ENCODE measurements at regions not wholly inside any gene's neighbourhood (a gene's known extent, or its start where the extent isn't known, plus 50 kb on each side); places are given as distances from the start of the nearest gene placed in this dataset.
"Not testable (repeated sequence)": the region's sequence is repeated elsewhere in the genome, so short reads cannot be mapped to it uniquely, and the experiment has no call there.

DNA sequence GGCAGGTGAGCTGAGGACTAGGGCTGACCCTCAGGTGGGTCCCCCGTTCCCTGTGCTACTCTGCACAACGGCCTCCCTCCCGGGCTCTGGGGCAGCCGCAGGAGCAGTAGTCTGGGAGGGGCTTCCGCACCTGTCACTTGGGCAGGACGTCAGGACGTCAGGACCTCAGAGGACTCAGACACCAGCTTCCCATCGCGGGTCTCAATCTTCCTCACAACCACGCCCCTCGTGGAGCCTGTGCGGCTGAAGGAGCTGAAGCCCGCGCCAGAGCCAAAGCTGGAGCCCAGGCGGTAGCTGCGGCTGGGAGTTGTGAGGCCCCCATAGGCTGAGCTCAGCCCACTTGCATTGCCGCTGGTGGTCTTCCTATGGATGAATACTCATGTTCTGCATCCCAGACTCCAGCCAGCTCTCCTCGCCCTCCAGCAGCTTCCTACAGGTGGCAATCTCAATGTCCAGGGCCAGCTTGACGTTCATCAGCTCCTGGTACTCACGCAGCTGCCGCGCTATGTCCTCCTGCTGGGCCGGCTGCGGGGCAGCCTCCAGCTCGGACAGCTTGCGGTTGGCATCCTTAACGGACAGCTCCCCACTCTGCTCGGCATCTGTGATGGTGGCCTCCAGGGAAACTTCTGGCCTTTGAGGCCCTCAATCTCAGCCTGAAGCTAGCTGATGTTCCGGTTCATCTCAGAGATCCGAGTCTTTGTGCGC, 381.4 kb upstream of the RGMB start:
- H3K27me3 Mint-ChIP-seq (ENCODE audit: low read depth) = no peaks in the 10 kb centered on the region

GRCh38 chr5:98393205-98393604, 380.3 kb upstream of the RGMB start:
- ATAC-seq; H3K9me3 Mint-ChIP-seq (ENCODE audit: insufficient read depth); H3K27ac Mint-ChIP-seq; H3K27me3 Mint-ChIP-seq (ENCODE audit: low read depth); CTCF ChIA-PET; H3K4me1 Mint-ChIP-seq (ENCODE audit: low read depth); DNase-seq; POLR2A ChIA-PET; H3K36me3 Mint-ChIP-seq (ENCODE audit: low read depth); H3K4me3 Mint-ChIP-seq: not testable (repeated sequence)

More for the DNA sequence above, 381.4 kb upstream of the RGMB start:
- no peaks in the 10 kb centered on the region for H3K4me1 Mint-ChIP-seq (ENCODE audit: low read depth)
- DNase-seq (no peak), ATAC-seq (no peak)
- no peaks in the 10 kb centered on the region for H3K36me3 Mint-ChIP-seq (ENCODE audit: low read depth)
- no peaks in the 10 kb centered on the region for H3K9me3 Mint-ChIP-seq (ENCODE audit: insufficient read depth)
- no peak overlapping the region for H3K4me3 Mint-ChIP-seq
- POLR2A ChIA-PET = no interaction called here
- CTCF ChIA-PET = no interaction called here
- no peak overlapping the region for H3K27ac Mint-ChIP-seq

DNA sequence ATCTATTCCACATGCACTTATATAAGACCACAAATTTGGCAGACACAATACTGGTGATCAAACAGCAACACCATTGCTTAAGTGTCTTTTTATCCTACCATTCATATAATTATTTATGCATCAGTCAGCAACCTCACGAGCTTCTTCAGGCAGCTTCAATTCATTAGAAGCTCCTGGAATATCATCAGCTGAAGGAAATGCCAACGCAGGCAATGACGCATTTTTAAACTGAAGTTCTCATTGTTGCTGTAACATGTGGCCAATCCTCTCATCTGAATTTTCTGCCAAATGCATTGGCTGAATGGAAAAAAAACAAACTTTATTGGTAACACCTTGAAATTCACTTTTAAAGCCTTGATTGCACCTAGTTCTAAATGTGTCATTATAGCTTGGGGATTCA, 376.4 kb upstream of the RGMB start:
- Mint-ChIP-seq H3K9me3 (ENCODE audit: insufficient read depth) (no peaks in the 10 kb centered on the region), H3K4me1 (ENCODE audit: low read depth) (no peaks in the 10 kb centered on the region), H3K36me3 (ENCODE audit: low read depth) (no peaks in the 10 kb centered on the region), H3K27ac (no peak overlapping the region), H3K4me3 (no peak overlapping the region), H3K27me3 (ENCODE audit: low read depth) (no peaks in the 10 kb centered on the region)
- ATAC-seq = no peak
- no peak for DNase-seq
- POLR2A ChIA-PET = no interaction called here
- CTCF ChIA-PET = no interaction called here

GRCh38 chr5:98398465-98398864, 375.0 kb upstream of the RGMB start:
- H3K27ac Mint-ChIP-seq = no peak overlapping the region
- H3K36me3 Mint-ChIP-seq (ENCODE audit: low read depth) = no peaks in the 10 kb centered on the region
- H3K4me1 Mint-ChIP-seq (ENCODE audit: low read depth) = no peaks in the 10 kb centered on the region
- H3K4me3 Mint-ChIP-seq = no peak overlapping the region
- ATAC-seq = no peak
- no peak for DNase-seq
- H3K27me3 Mint-ChIP-seq (ENCODE audit: low read depth) = no peaks in the 10 kb centered on the region
- ChIA-PET CTCF (no interaction called here), POLR2A (no interaction called here)
- no peaks in the 10 kb centered on the region for H3K9me3 Mint-ChIP-seq (ENCODE audit: insufficient read depth)

GRCh38 chr5:98401656-98402055, 371.8 kb upstream of the RGMB start:
- no peaks in the 10 kb centered on the region for H3K27me3 Mint-ChIP-seq (ENCODE audit: low read depth)
- H3K9me3 Mint-ChIP-seq (ENCODE audit: insufficient read depth) = no peaks in the 10 kb centered on the region
- no peaks in the 10 kb centered on the region for H3K4me1 Mint-ChIP-seq (ENCODE audit: low read depth)
- H3K27ac Mint-ChIP-seq = no peak overlapping the region
- DNase-seq (no peak), ATAC-seq (no peak)
- no peaks in the 10 kb centered on the region for H3K36me3 Mint-ChIP-seq (ENCODE audit: low read depth)
- CTCF ChIA-PET = no interaction called here
- H3K4me3 Mint-ChIP-seq = no peak overlapping the region
- POLR2A ChIA-PET = no interaction called here

- CTCF ChIA-PET = no interaction called here
- ATAC-seq (no peak), DNase-seq (no peak)
- Mint-ChIP-seq H3K9me3 (ENCODE audit: insufficient read depth) (no peaks in the 10 kb centered on the region), H3K27me3 (ENCODE audit: low read depth) (no peaks in the 10 kb centered on the region), H3K4me3 (no peak overlapping the region), H3K27ac (no peak overlapping the region), H3K4me1 (ENCODE audit: low read depth) (no peaks in the 10 kb centered on the region), H3K36me3 (ENCODE audit: low read depth) (no peaks in the 10 kb centered on the region)
- POLR2A ChIA-PET = no interaction called here
Observed at GRCh38 chr5:98402130-98402529, 371.3 kb upstream of the RGMB start.

DNA sequence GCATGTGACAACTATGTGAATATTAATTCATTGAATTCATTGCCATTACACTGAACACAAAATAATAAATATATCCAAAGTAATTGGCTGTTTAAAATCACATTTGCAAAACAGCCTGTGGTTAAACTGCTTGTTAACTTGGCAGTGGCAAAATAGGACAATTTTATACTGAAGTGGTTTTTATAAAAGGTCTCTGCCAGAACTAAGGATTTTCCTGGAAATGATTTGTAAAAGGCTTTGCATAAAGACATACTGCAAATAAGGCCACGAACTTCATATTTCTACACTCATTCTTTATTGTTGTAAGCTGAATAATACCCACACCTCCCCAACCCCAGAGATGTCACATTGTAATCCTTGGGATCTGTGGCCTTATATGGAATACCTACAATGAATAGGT, 370.3 kb upstream of the RGMB start:
- ChIA-PET CTCF (no interaction called here), POLR2A (no interaction called here)
- Mint-ChIP-seq H3K27ac (no peak overlapping the region), H3K9me3 (ENCODE audit: insufficient read depth) (no peaks in the 10 kb centered on the region), H3K27me3 (ENCODE audit: low read depth) (no peaks in the 10 kb centered on the region), H3K4me1 (ENCODE audit: low read depth) (no peaks in the 10 kb centered on the region), H3K36me3 (ENCODE audit: low read depth) (no peaks in the 10 kb centered on the region), H3K4me3 (no peak overlapping the region)
- no peak for ATAC-seq
- DNase-seq = no peak

GRCh38 chr5:98414938-98415337, 358.5 kb upstream of the RGMB start:
- Mint-ChIP-seq H3K4me1 (ENCODE audit: low read depth) (no peaks in the 10 kb centered on the region), H3K36me3 (ENCODE audit: low read depth) (no peaks in the 10 kb centered on the region), H3K4me3 (no peak overlapping the region), H3K9me3 (ENCODE audit: insufficient read depth) (no peaks in the 10 kb centered on the region), H3K27me3 (ENCODE audit: low read depth) (no peaks in the 10 kb centered on the region), H3K27ac (no peak overlapping the region)
- no peak for DNase-seq
- no peak for ATAC-seq
- ChIA-PET POLR2A (no interaction called here), CTCF (no interaction called here)

- no peak overlapping the region for H3K27ac Mint-ChIP-seq
- no peak for ATAC-seq
Observed at GRCh38 chr5:98415663-98416062, 357.8 kb upstream of the RGMB start.

GRCh38 chr5:98416541-98416940, 356.9 kb upstream of the RGMB start:
- Mint-ChIP-seq H3K27me3 (ENCODE audit: low read depth) (no peaks in the 10 kb centered on the region), H3K4me1 (ENCODE audit: low read depth) (no peaks in the 10 kb centered on the region), H3K4me3 (no peak overlapping the region), H3K27ac (no peak overlapping the region), H3K9me3 (ENCODE audit: insufficient read depth) (no peaks in the 10 kb centered on the region), H3K36me3 (ENCODE audit: low read depth) (no peaks in the 10 kb centered on the region)
- ATAC-seq = no peak
- no peak for DNase-seq
- POLR2A ChIA-PET = no interaction called here
- CTCF ChIA-PET = no interaction called here

More at GRCh38 chr5:98415663-98416062, 357.8 kb upstream of the RGMB start:
- CTCF ChIA-PET = no interaction called here
- Mint-ChIP-seq H3K36me3 (ENCODE audit: low read depth) (no peaks in the 10 kb centered on the region), H3K9me3 (ENCODE audit: insufficient read depth) (no peaks in the 10 kb centered on the region), H3K4me3 (no peak overlapping the region), H3K4me1 (ENCODE audit: low read depth) (no peaks in the 10 kb centered on the region), H3K27me3 (ENCODE audit: low read depth) (no peaks in the 10 kb centered on the region)
- POLR2A ChIA-PET = no interaction called here
- no peak for DNase-seq

GRCh38 chr5:98419825-98420224, 353.6 kb upstream of the RGMB start:
- Mint-ChIP-seq H3K27me3 (ENCODE audit: low read depth) (no peaks in the 10 kb centered on the region), H3K9me3 (ENCODE audit: insufficient read depth) (no peaks in the 10 kb centered on the region), H3K4me1 (ENCODE audit: low read depth) (no peaks in the 10 kb centered on the region), H3K4me3 (no peak overlapping the region), H3K27ac (no peak overlapping the region), H3K36me3 (ENCODE audit: low read depth) (no peaks in the 10 kb centered on the region)
- DNase-seq (no peak), ATAC-seq (no peak)
- ChIA-PET CTCF (no interaction called here), POLR2A (no interaction called here)

- Mint-ChIP-seq H3K27ac (no peak overlapping the region), H3K4me1 (ENCODE audit: low read depth) (peaks cover 6% of the 10 kb centered on the region), H3K36me3 (ENCODE audit: low read depth) (no peaks in the 10 kb centered on the region), H3K27me3 (ENCODE audit: low read depth) (no peaks in the 10 kb centered on the region), H3K9me3 (ENCODE audit: insufficient read depth) (no peaks in the 10 kb centered on the region), H3K4me3 (no peak overlapping the region)
- no peak for ATAC-seq
- ChIA-PET CTCF (no interaction called here), POLR2A (no interaction called here)
- DNase-seq = no peak
Observed at GRCh38 chr5:98424681-98425450, 348.6 kb upstream of the RGMB start.

GRCh38 chr5:98425640-98426039, 347.8 kb upstream of the RGMB start:
- no peaks in the 10 kb centered on the region for H3K27me3 Mint-ChIP-seq (ENCODE audit: low read depth)
- no peak overlapping the region for H3K27ac Mint-ChIP-seq
- CTCF ChIA-PET = no interaction called here
- POLR2A ChIA-PET = no interaction called here
- no peaks in the 10 kb centered on the region for H3K36me3 Mint-ChIP-seq (ENCODE audit: low read depth)
- no peak for DNase-seq
- no peaks in the 10 kb centered on the region for H3K9me3 Mint-ChIP-seq (ENCODE audit: insufficient read depth)
- ATAC-seq = no peak
- H3K4me1 Mint-ChIP-seq (ENCODE audit: low read depth) = peaks cover 6% of the 10 kb centered on the region
- H3K4me3 Mint-ChIP-seq = no peak overlapping the region
